Mesothelial cell of epicardium (in vitro differentiated cells): ENCODE measurements at regions not wholly inside any gene's neighbourhood (a gene's known extent, or its start where the extent isn't known, plus 50 kb on each side); places are given as distances from the start of the nearest gene placed in this dataset.

Experiments
- DNase-seq, 2 experiments: peaks; one replicate each; pipeline ENCODE4 v3.0.0; 2021; ENCODE audit warnings: low spot score in 2 of 2; ENCODE audit not compliant: unreplicated experiment in 2 of 2
- H3K27ac Mint-ChIP-seq: 2 replicates; pipeline ENCODE4 v1.8.0; 2021; ENCODE audit warnings: mixed read lengths
- H3K27me3 Mint-ChIP-seq: 2 replicates; pipeline ENCODE4 v1.8.0; 2021; ENCODE audit warnings: low read depth, mixed read lengths
- H3K36me3 Mint-ChIP-seq: 2 replicates; pipeline ENCODE4 v1.8.0; 2021; ENCODE audit warnings: mixed read lengths
- H3K4me1 Mint-ChIP-seq: 2 replicates; pipeline ENCODE4 v1.8.0; 2021; ENCODE audit warnings: mixed read lengths
- H3K4me3 Mint-ChIP-seq: 2 replicates; pipeline ENCODE4 v1.8.0; 2021; ENCODE audit warnings: mild to moderate bottlenecking, moderate library complexity, mixed read lengths
- H3K9me3 Mint-ChIP-seq: 2 replicates; pipeline ENCODE4 v1.8.0; 2021; ENCODE audit warnings: mixed read lengths
- TF ChIP-seq, protein P1 (sequence below): fragments of 200-600 bp; sonication (generic); IDR thresholded peaks from one replicate; pipeline ENCODE4 v1.5.0; 2021; ENCODE audit warnings: antibody characterized with exemption; ENCODE audit not compliant: unreplicated experiment

DNA sequence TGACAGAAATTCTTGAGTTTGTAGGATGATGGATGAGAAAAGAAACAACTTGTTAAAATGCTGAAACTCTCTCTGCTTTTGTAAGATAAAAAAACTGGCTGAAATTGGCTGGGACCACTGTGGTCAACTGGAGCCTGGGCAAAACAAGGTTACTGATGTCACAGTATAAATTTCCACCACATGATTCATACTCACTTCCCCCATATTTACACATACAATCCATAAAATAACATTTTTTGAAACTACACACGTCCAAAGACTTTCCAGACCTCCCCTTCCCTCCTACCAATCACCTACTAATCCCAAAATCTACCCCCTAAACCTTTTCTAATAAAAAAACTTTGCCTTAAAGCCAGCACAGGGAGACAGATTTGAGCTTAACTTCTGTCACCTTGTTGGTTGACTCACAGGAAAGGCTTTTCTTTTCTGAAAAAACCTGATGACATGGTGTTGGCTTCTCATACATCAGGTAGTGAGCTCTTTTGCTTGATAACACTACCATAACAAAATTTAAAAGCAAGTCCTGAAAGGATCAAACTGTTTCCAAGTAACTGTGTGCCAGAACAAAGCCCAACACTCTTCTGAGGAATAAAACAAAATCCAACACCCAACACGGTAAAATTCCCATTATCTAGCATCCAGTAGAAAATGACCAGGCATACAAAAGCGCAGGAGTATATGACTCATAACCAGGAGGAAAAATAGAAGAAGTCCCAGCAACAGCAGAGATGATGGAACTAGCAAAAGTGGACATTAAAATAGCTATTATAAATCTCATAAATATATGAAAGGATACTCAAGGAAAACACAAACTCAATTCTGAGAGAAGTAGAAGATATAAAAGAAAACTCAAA is 87.3 kb upstream of the SNRK start:
- H3K36me3 Mint-ChIP-seq, result no peaks in the 10 kb centered on the region
- H3K9me3 Mint-ChIP-seq, result peaks cover 16% of the 10 kb centered on the region
- H3K4me1 Mint-ChIP-seq, result peaks cover 3% of the 10 kb centered on the region
- DNase-seq, result no peak
- peaks cover 61% of the 10 kb centered on the region for H3K27me3 Mint-ChIP-seq
- TF ChIP-seq, protein P1, sequence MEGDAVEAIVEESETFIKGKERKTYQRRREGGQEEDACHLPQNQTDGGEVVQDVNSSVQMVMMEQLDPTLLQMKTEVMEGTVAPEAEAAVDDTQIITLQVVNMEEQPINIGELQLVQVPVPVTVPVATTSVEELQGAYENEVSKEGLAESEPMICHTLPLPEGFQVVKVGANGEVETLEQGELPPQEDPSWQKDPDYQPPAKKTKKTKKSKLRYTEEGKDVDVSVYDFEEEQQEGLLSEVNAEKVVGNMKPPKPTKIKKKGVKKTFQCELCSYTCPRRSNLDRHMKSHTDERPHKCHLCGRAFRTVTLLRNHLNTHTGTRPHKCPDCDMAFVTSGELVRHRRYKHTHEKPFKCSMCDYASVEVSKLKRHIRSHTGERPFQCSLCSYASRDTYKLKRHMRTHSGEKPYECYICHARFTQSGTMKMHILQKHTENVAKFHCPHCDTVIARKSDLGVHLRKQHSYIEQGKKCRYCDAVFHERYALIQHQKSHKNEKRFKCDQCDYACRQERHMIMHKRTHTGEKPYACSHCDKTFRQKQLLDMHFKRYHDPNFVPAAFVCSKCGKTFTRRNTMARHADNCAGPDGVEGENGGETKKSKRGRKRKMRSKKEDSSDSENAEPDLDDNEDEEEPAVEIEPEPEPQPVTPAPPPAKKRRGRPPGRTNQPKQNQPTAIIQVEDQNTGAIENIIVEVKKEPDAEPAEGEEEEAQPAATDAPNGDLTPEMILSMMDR, result no peak
- no peak overlapping the region for H3K27ac Mint-ChIP-seq
- H3K4me3 Mint-ChIP-seq, result no peak overlapping the region

DNA sequence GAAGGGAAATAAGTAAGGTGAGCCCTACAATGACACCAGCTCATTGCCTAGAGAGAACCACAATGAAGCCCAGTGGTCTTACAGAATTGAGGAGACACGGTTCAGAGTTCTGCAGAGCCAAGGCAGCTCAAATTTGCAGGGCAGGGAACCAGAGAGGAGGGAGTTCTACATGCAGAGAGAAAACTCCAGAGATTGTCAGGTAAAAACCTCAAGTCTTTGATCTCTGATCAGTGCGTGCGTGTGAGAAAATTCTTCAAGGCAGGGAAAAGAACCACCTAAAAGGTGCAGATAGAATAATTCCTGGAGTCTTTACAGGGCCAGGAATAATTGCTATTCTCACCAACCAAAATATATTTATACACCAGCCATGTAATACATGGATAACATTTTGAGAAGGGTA is 88.0 kb upstream of the SNRK start:
- Mint-ChIP-seq H3K27ac (no peak overlapping the region), H3K4me3 (no peak overlapping the region), H3K9me3 (peaks cover 16% of the 10 kb centered on the region), H3K36me3 (no peaks in the 10 kb centered on the region), H3K4me1 (peaks cover 3% of the 10 kb centered on the region), H3K27me3 (peaks cover 65% of the 10 kb centered on the region)
- TF ChIP-seq, protein P1, result no peak
- no peak for DNase-seq

DNA sequence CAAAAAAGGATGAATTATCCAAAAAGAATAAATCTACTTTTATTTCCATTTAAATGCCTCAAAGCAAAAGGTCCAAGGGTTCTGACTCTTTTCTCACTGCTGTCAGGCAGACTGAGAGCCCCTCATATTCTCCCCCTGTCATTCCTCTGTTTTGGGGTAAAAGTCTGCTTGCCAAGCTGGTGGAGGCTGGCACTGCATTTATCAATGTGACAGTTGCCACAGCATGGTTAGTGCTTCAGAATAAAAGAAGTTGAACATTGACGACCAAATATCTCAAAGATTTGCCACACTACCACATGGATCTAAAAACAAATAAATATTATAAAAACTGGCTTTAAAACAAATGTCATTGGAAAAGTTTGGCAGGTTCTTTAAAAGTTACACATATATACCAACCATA is 89.2 kb upstream of the SNRK start:
- peaks cover 71% of the 10 kb centered on the region for H3K27me3 Mint-ChIP-seq
- peaks cover 16% of the 10 kb centered on the region for H3K9me3 Mint-ChIP-seq
- DNase-seq, result no peak
- H3K27ac Mint-ChIP-seq, result no peak overlapping the region
- TF ChIP-seq, protein P1, result no peak
- no peaks in the 10 kb centered on the region for H3K36me3 Mint-ChIP-seq
- no peak overlapping the region for H3K4me3 Mint-ChIP-seq
- H3K4me1 Mint-ChIP-seq, result no peaks in the 10 kb centered on the region

DNA sequence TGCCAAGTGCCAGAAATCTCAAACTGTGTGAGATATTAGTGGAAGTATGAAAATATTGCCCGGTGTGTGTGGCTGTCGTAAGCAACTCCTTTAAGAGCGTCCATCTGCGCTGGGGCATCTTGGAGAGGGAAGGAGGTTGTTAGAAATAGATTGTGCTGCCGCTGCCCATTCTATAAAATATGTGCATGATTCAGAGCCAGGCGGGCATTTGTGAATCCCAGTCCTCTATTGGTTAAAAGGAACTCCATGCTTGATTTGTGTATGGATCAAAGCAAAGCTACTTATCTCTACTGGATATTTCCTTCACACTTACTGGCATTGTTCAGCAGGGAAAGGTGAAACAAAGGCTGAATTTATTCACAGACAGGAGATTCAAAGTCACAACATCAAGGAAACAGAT is 89.6 kb upstream of the SNRK start:
- no peaks in the 10 kb centered on the region for H3K4me1 Mint-ChIP-seq
- H3K27ac Mint-ChIP-seq, result no peak overlapping the region
- H3K36me3 Mint-ChIP-seq, result no peaks in the 10 kb centered on the region
- DNase-seq, result no peak
- no peak overlapping the region for H3K4me3 Mint-ChIP-seq
- peaks cover 16% of the 10 kb centered on the region for H3K9me3 Mint-ChIP-seq
- TF ChIP-seq, protein P1, result no peak
- peaks cover 72% of the 10 kb centered on the region for H3K27me3 Mint-ChIP-seq

DNA sequence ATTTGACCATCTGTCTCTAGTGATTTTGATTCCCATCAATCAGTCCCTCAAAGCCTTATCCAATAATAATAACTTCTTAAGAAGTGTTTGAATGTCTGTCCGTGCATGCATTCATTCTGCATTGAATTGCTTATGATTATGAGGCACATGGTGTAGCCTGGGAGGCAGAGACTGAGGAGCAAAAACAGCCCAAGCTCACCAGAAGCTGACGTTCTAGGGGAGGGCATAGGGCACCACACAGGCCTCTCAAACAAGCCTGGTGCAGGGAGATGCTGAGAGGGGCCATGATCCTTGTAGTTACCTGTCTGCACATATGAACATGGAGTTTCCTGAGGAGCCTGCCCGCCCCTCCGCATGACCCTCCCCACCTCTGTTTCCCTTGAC is 89.2 kb upstream of the POMGNT2 start:
- Mint-ChIP-seq H3K27ac (no peak overlapping the region), H3K4me1 (no peaks in the 10 kb centered on the region), H3K4me3 (no peak overlapping the region), H3K27me3 (peaks cover 64% of the 10 kb centered on the region), H3K36me3 (no peaks in the 10 kb centered on the region), H3K9me3 (peaks cover 13% of the 10 kb centered on the region)
- TF ChIP-seq, protein P1, result no peak
- DNase-seq, result no peak
